SU-DHL-6 (cell line): ENCODE measurements at regions not wholly inside any gene's neighbourhood (a gene's known extent, or its start where the extent isn't known, plus 50 kb on each side); places are given as distances from the start of the nearest gene placed in this dataset.

Experiments used
- EZH2phosphoT487 ChIP-seq: fragments of 200-600 bp; sonication (generic), shearing (Covaris generic); conservative IDR thresholded peaks from 2 replicates; pipeline ENCODE4 v1.6.1; 2018; ENCODE audit warnings: mild to moderate bottlenecking, antibody characterized with exemption, low read length, moderate library complexity, mixed read lengths
- TF ChIP-seq, protein P1 (sequence below): fragments of 200-600 bp; sonication (generic); IDR thresholded peaks from one replicate; pipeline ENCODE4 v1.5.1; 2017; ENCODE audit warnings: antibody characterized with exemption, mild to moderate bottlenecking, low read length, moderate library complexity; ENCODE audit not compliant: insufficient read depth, poor library complexity, severe bottlenecking

DNA sequence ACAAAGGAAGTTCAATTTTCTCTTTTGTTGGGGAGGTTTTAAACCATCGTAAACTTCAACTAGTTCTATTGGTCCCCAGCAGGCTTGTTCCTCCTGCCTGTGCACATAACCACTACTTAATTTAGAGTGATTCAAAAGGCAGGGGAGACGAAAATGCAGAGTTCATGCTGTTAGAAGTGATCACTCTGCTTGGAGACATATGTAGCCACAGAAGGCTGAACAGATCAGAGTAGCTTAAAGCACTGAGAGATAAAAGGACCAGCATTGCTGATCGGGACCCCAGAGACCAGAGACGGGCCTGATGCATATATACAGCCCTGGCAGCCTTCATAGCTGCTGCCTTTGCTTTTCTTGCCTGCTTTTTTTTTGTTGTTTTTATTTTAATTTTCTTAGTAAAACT is 662.0 kb upstream of the CPEB2 start:
- TF ChIP-seq, protein P1, sequence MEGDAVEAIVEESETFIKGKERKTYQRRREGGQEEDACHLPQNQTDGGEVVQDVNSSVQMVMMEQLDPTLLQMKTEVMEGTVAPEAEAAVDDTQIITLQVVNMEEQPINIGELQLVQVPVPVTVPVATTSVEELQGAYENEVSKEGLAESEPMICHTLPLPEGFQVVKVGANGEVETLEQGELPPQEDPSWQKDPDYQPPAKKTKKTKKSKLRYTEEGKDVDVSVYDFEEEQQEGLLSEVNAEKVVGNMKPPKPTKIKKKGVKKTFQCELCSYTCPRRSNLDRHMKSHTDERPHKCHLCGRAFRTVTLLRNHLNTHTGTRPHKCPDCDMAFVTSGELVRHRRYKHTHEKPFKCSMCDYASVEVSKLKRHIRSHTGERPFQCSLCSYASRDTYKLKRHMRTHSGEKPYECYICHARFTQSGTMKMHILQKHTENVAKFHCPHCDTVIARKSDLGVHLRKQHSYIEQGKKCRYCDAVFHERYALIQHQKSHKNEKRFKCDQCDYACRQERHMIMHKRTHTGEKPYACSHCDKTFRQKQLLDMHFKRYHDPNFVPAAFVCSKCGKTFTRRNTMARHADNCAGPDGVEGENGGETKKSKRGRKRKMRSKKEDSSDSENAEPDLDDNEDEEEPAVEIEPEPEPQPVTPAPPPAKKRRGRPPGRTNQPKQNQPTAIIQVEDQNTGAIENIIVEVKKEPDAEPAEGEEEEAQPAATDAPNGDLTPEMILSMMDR = no peak
- no peak for TF ChIP-seq EZH2phosphoT487
